ENCODE measurements at regions not wholly inside any gene's neighbourhood (a gene's known extent, or its start where the extent isn't known, plus 50 kb on each side); places are given as distances from the start of the nearest gene placed in this dataset.

DNA sequence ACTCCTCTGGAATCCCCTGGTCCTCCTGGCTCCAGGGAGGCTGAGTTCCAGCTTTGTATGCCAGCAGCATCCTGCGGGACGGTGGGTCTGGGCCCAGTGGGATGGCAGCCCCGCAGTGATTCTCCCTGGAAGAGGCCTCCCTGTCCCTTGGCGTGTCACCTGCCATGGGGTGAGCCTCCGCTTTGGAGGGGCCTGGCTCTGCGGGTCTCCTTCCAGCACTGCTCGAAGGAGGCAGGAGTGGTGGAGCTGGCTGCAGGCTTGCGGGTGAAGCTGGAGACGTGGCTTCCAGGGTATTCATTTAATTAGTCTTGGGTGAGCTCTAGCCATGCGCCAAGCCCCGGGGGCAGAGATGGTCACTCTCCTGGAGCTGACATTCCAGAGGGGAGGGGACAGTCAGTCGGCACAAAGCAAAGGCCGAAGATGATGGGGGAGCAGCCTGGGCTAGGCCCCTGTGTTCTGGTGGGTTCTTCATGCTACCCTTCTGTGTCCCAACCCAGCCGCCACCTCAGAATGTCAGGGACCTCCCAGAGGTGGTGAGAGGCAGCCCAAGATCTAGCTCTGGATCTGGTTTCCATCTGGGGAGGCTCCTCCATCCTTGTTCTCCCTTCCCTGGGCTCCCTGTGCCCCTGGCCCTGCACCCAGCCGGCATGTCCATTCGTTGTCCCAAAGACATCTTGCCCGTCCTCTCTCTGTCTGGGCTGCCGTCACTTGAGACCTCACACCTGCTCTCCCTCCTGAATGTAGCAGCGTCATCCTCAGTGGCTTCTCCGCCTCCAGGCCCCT, 1332.5 kb downstream of the BRD1 start:
- ATAC-seq (replicated peaks in 1 of 2) = no peak
- Mint-ChIP-seq H3K9me3 (no peaks in the 10 kb centered on the region), H3K27me3 (ENCODE audit: low read depth) (peaks cover 26% of the 10 kb centered on the region), H3K36me3 (ENCODE audit: insufficient read depth in 2 of 2) (no peaks in the 10 kb centered on the region), H3K27ac (no peak overlapping the region), H3K4me1 (ENCODE audit: low read depth) (no peaks in the 10 kb centered on the region), H3K4me3 (no peak overlapping the region)
- DNase-seq = no peak

DNA sequence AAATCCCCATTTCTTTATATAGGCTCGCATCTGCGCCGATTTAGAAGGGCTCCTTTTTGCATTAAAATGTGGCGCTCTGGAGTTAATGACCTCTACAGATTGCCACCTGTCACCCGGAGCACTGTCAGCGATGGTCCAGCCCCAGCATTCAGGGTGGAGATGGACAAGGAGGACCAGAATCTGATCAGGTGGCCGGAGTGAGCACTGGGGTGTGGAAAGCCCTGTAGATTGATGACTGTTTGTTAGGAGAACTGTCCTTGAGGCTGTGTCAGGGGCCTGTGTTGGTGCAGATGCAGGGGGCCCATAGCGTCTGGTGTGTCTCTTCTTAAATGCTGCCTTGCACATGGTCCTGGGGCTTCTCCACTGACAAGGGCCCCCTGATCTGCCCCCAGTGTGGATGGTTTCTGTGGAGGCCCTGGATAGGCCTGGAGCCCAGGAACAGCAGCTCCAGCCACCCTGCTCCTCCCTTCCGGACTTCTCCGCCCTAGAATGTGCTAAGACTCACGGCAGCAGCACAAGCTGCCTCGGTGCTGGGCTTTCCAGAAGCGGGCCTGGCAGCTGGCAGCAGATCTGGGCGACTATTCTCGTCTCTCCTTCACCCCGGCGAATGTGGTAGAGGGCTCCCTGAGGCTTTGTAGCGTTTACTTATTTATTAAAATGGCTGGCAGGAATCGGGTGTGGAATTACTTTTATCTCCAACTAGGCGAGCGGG, 1333.3 kb downstream of the BRD1 start:
- H3K27ac Mint-ChIP-seq = no peak overlapping the region
- no peaks in the 10 kb centered on the region for H3K9me3 Mint-ChIP-seq
- no peak overlapping the region for H3K4me3 Mint-ChIP-seq
- H3K27me3 Mint-ChIP-seq (ENCODE audit: low read depth) = peaks cover 26% of the 10 kb centered on the region
- H3K4me1 Mint-ChIP-seq (ENCODE audit: low read depth) = no peaks in the 10 kb centered on the region
- H3K36me3 Mint-ChIP-seq (ENCODE audit: insufficient read depth in 2 of 2) = no peaks in the 10 kb centered on the region
- DNase-seq (no peak), ATAC-seq (replicated peaks in 1 of 2) (no peak)

DNA sequence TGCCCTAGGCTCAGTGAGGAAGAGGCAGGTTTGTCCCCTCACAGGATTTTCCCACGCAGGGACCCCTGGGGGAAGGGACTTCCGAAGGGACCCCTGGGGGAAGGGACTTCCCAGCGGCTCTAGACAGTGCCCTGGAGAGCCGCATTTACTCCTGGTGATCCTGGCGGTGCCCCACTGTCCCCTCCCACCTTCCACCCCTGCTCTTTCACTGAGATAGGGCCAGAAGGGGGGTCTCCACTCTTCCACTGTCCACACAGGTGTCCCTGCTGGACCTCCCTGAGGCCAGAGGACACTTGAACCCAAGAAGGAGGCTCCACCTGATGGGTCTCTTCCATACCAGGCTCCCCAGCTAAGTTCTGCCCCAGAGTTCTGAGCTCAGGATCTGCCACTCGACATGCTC, 1333.9 kb downstream of the BRD1 start:
- DNase-seq (no peak), ATAC-seq (replicated peaks in 1 of 2) (no peak)
- Mint-ChIP-seq H3K4me3 (no peak overlapping the region), H3K36me3 (ENCODE audit: insufficient read depth in 2 of 2) (no peaks in the 10 kb centered on the region), H3K9me3 (no peaks in the 10 kb centered on the region), H3K4me1 (ENCODE audit: low read depth) (no peaks in the 10 kb centered on the region), H3K27me3 (ENCODE audit: low read depth) (peaks cover 26% of the 10 kb centered on the region), H3K27ac (no peak overlapping the region)

DNA sequence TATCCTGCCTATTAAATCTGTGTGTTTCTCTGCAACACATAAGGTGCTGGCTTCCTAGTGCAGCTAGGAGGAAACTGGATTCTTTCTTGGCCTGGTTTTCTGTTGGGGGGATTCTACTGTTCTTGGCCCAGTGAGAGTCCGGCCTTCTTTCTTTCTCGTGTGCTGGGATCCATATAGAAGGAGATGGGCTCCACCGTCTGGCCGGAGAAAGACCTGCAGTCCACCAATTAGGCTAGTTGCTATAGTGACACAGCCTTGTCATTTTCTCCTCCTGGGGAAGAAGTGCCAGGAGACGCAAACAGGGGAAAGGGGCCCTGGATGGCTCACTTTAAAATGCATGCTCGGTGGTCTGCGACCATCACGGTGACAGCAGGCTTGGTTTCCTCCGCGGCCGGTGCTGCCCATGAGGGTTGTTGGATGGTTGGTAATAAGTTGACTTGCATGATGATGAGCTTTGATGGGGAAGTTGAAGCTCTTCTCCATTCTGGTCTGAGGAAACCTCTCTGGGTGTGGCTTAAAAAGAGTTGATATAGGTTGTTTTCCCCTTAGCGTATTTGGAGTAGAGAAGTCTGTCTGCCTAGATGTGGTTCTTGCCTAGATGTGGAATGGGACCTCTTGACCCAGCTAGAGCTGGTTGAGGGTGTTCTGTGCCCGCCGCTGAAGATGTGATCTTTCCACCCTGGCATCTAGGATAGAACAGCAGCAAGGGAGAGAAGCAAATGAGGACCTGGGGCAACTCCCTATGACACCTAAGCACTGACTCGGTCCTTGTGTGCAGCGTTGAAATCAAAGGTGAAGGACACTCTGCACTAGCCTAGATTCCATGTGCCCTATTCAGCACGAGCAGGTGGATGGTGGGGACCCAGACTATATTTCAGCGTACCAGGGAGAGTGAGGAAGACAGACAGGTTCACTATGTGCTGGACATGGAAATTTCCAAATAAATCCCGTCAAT, 1335.0 kb downstream of the BRD1 start:
- H3K27me3 Mint-ChIP-seq (ENCODE audit: low read depth) = peaks cover 36% of the 10 kb centered on the region
- peak; percentile 38 to 39 for ATAC-seq (replicated peaks in 1 of 2)
- peak; percentile 34 to 39 for DNase-seq
- H3K4me1 Mint-ChIP-seq (ENCODE audit: low read depth) = no peaks in the 10 kb centered on the region
- H3K4me3 Mint-ChIP-seq = no peak overlapping the region
- no peak overlapping the region for H3K27ac Mint-ChIP-seq
- peaks cover 0 to 2% of the 10 kb centered on the region in 2 donors for H3K36me3 Mint-ChIP-seq (ENCODE audit: insufficient read depth in 2 of 2)
- no peaks in the 10 kb centered on the region for H3K9me3 Mint-ChIP-seq

DNA sequence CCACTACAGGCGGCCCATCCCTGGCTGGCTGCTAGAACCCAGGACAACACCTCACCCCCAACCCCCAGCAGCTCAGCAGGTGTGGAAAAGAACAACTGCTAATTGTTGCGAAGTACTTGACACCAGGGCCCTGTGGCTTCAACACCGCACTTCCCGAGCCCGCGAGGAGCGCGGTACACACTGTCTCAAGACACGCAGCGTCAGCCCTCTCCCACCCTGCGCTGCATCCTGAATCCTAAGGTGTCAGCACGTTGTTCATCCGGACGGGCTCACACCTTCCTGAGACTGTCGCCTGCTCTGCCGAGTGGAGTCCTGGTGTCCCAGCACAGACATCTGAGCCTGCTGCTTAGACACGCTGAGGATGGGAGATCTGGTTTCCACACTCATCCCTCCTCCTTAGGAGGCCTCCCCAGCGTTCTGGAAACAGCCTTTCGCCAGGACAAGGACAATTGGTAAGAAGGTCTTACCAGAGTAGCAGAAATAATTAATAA, 1336.2 kb downstream of the BRD1 start:
- Mint-ChIP-seq H3K27ac (no peak overlapping the region), H3K4me3 (no peak overlapping the region)

DNA sequence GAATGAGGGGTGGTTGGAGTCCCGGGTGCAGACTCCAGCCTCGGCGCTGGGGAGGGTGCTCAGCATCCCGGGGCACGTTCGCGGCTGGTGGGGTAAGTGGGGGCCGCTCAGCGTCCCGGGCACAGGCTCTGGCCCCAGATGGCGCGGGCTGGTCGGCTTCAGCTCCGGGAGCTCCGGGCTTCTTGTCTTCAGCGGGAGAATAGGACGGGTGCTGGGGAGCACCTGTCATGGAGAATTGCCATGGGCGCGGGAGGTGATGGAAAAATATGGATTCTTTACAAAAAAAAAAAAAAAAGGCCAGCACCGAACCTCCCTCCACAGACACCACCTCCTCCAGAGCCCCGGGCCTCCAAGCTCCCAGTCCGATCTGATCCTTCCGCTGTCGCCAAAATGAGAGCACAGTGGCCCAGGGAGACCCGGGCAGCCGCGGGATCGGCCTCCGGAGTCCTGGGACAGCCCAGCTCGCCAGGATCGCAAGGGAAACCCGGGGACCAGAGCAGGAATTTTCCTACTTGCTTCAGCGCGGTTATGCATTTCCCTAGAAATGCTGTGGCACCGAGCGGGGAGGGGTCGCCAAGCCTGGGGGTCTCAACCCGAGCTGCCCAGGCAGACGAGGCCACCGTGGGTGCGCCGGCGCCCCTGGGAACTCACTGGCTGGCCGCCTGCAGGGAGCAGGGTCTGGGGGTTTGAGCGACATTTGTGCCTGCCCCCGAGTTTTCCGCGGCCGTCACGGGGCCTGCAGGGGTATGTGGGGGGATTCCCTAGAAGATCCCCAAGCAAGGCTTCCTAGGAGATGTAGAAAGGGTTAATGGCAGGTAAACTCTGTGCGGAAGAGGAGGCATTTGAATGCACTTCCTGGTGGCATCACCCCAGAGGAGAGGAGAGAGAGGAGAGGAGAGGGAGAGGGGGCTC, 1336.9 kb downstream of the BRD1 start:
- ATAC-seq (replicated peaks in 1 of 2) (no peak), DNase-seq (no peak)
- H3K4me1 Mint-ChIP-seq (ENCODE audit: low read depth) = no peaks in the 10 kb centered on the region
- H3K9me3 Mint-ChIP-seq = no peaks in the 10 kb centered on the region
- H3K27me3 Mint-ChIP-seq (ENCODE audit: low read depth) = peaks cover 53% of the 10 kb centered on the region
- no peak overlapping the region for H3K4me3 Mint-ChIP-seq
- peaks cover 0 to 2% of the 10 kb centered on the region in 2 donors for H3K36me3 Mint-ChIP-seq (ENCODE audit: insufficient read depth in 2 of 2)
- H3K27ac Mint-ChIP-seq = no peak overlapping the region

More for the DNA sequence above, 1336.2 kb downstream of the BRD1 start:
- DNase-seq (no peak), ATAC-seq (replicated peaks in 1 of 2) (no peak)
- Mint-ChIP-seq H3K9me3 (no peaks in the 10 kb centered on the region), H3K36me3 (ENCODE audit: insufficient read depth in 2 of 2) (peaks cover 0 to 2% of the 10 kb centered on the region in 2 donors), H3K4me1 (ENCODE audit: low read depth) (no peaks in the 10 kb centered on the region), H3K27me3 (ENCODE audit: low read depth) (peaks cover 46% of the 10 kb centered on the region)

DNA sequence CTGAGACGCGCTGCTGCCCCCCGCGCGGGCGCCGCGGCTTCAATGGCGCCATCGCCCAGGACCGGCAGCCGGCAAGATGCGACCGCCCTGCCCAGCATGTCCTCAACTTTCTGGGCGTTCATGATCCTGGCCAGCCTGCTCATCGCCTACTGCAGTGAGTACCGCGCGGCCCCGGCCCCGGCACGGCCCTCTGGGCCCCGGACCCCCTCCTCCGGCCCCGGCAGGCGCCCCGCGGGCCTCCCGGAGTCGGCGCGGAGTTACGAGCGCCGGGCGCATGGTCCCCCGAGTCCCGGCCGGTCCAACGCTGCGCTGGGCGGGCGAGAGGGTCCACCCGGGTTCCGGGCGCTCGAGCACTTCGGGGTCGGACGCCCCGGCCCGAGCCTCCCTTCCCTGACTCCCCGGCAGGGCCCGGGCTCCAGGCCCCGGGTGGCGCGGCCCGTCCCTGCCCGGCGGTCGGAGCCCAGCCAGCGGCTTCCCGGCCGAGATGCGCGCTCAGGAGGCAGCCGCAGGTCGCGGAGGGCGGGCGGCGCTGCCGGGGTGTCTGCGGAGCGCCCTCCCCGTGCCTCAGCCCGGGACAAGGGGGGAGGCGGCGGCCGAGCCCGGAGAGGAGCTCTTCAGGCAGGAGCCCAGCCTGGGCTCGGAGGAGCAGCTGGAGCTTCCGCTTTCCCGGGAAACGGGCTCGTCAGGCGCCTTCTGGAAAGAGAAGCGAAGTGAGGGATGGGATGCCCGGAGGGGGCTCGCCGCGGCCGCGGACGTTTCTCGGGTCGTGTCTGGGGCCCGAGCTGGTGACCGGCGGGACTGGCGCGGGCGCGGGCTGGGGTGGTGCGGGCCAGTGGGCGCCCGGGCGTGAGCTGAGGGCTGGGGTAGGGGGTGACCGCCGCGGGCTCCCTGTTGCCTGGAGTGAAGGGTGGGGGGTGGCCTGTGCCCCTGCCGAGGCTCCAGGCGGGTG, 1337.8 kb downstream of the BRD1 start:
- no peak for DNase-seq
- peaks cover 59% of the 10 kb centered on the region for H3K27me3 Mint-ChIP-seq (ENCODE audit: low read depth)
- no peaks in the 10 kb centered on the region for H3K9me3 Mint-ChIP-seq
- no peak overlapping the region for H3K27ac Mint-ChIP-seq
- peaks cover 0 to 2% of the 10 kb centered on the region in 2 donors for H3K36me3 Mint-ChIP-seq (ENCODE audit: insufficient read depth in 2 of 2)
- ATAC-seq (replicated peaks in 1 of 2) = no peak
- no peaks in the 10 kb centered on the region for H3K4me1 Mint-ChIP-seq (ENCODE audit: low read depth)
- no peak overlapping the region for H3K4me3 Mint-ChIP-seq

DNA sequence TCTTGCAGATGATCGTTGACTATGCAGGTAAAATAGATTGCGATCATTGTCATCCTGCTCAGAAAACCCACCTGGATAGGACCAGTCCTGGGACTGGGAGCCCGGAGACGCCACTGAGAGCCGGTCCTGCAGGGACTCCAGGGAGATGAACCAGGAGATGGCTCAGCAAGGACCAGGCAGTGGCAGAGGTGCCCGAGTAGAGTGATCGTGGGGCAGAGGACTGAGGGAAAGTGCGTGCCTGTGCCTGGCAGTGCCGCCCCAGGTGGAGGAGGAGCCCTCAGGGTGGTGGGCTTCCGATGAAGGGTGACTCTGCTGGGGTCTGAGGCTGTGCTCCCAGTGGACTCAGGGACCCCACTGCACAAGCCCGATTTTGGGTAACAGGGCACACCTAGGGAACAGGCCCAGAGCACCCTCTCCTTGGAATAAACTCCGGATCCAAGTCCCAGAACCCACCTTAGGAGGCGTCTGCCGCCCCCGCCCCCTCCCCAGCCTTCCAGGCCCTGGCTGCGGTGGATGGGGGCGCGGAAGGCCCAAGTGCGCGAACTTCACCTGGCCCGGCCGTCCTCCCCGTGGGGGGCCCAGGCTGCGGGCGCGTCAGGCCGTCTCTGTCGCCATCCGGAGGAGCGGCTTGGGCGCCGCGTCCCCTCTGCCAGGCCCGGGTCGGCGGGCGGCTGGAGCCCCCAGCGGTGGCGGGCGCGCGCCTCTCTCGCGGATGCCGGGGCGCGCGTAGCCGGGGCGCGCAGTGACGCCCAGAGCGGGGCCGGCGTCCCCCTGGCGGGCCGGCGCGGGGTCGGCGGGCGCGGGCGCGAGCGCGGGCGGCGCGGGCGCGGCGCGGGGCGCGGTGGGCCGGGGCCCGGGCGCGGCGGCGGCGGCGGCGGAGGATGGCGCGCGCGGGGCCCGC, 1338.8 kb downstream of the BRD1 start:
- Mint-ChIP-seq H3K4me3 (no peak overlapping the region), H3K27me3 (ENCODE audit: low read depth) (peaks cover 59% of the 10 kb centered on the region), H3K27ac (no peak overlapping the region)

DNA sequence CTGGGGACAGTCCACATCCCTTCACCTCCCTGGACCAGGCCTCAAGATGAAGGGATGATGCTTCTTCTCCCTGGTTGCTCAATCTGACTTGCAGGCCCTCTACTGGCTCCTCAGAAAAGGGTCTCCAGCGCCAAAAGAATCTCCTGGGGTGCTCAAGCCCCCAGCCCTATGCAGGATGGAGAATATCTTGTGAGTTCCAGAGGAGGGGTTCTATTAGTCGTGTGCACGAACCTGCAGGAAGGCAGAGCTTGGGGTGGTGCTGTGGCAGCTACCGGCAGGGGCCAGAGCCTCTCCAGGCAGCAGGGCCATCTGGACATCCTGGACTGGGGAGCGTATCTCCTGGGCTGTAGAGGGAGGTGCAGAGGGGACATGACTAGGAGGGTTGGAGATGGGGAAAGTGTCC, 1339.5 kb downstream of the BRD1 start:
- Mint-ChIP-seq H3K9me3 (no peaks in the 10 kb centered on the region), H3K4me3 (no peak overlapping the region), H3K27ac (no peak overlapping the region), H3K4me1 (ENCODE audit: low read depth) (no peaks in the 10 kb centered on the region), H3K36me3 (ENCODE audit: insufficient read depth in 2 of 2) (peaks cover 0 to 2% of the 10 kb centered on the region in 2 donors), H3K27me3 (ENCODE audit: low read depth) (peaks cover 59% of the 10 kb centered on the region)
- ATAC-seq (replicated peaks in 1 of 2) = no peak
- DNase-seq = no peak

More for the DNA sequence above, 1338.8 kb downstream of the BRD1 start:
- Mint-ChIP-seq H3K4me1 (ENCODE audit: low read depth) (no peaks in the 10 kb centered on the region), H3K36me3 (ENCODE audit: insufficient read depth in 2 of 2) (peaks cover 0 to 2% of the 10 kb centered on the region in 2 donors), H3K9me3 (no peaks in the 10 kb centered on the region)
- DNase-seq (no peak), ATAC-seq (replicated peaks in 1 of 2) (no peak)

DNA sequence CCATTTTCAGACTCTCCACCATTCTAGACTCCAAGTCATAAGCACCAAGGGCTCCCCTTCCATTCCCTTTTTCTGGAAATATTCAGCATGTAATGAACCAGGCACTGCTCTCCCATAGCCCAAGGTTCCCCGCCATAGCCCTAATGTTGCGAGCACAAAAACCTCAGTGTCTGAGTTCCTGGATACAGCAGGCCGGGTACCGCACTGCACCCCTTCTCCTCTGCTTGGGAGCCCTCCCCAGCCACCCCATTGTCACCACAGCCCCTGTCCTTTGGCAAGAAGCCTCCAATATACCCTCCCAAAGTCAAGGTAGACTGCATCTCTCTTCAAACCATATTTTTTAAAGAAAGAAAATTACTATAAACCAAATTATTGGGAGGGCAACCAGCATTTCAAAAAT, 1341.1 kb downstream of the BRD1 start:
- ATAC-seq (replicated peaks in 1 of 2) (no peak), DNase-seq (no peak)
- H3K4me1 Mint-ChIP-seq (ENCODE audit: low read depth) = no peaks in the 10 kb centered on the region
- no peaks in the 10 kb centered on the region for H3K9me3 Mint-ChIP-seq
- no peak overlapping the region for H3K4me3 Mint-ChIP-seq
- H3K36me3 Mint-ChIP-seq (ENCODE audit: insufficient read depth in 2 of 2) = peaks cover 0 to 2% of the 10 kb centered on the region in 2 donors
- peaks cover 43% of the 10 kb centered on the region for H3K27me3 Mint-ChIP-seq (ENCODE audit: low read depth)
- H3K27ac Mint-ChIP-seq = no peak overlapping the region
